H9 (cell line): ENCODE measurements at regions not wholly inside any gene's neighbourhood (a gene's known extent, or its start where the extent isn't known, plus 50 kb on each side); places are given as distances from the start of the nearest gene placed in this dataset.

Experiments
- DNase-seq: peaks from one replicate; pipeline ENCODE4 v3.0.0-alpha.2; 2017
- H2AFZ ChIP-seq: one replicate; pipeline ENCODE4 v1.6.1; 2013; ENCODE audit warnings: mild to moderate bottlenecking, low read length, control low read depth, moderate library complexity
- H2AK5ac ChIP-seq: 2 replicates; pipeline ENCODE4 v1.6.1; 2013; ENCODE audit warnings: low read length, control low read depth, mixed read lengths; ENCODE audit not compliant: insufficient read length
- H2BK120ac ChIP-seq: one replicate; pipeline ENCODE4 v1.6.1; 2013; ENCODE audit warnings: low read depth, mild to moderate bottlenecking, low read length, control low read depth, inconsistent platforms; ENCODE audit not compliant: poor library complexity, severe bottlenecking
- H2BK12ac ChIP-seq: 2 replicates; pipeline ENCODE4 v1.6.1; 2013; ENCODE audit warnings: low read length, control low read depth, mixed read lengths, low read depth; ENCODE audit not compliant: insufficient read length
- H2BK15ac ChIP-seq: 2 replicates; pipeline ENCODE4 v1.6.1; 2013; ENCODE audit warnings: low read depth, low read length, control low read depth
- H2BK20ac ChIP-seq: one replicate; pipeline ENCODE4 v1.6.1; 2013; ENCODE audit warnings: low read depth, mild to moderate bottlenecking, low read length, control low read depth, inconsistent platforms; ENCODE audit not compliant: poor library complexity, severe bottlenecking
- H2BK5ac ChIP-seq: 2 replicates; pipeline ENCODE4 v1.6.1; 2013; ENCODE audit warnings: low read length, control low read depth, mixed read lengths; ENCODE audit not compliant: insufficient read length
- H3K14ac ChIP-seq: 2 replicates; pipeline ENCODE4 v1.6.1; 2013; ENCODE audit warnings: low read length, control low read depth; ENCODE audit not compliant: insufficient read depth
- H3K18ac ChIP-seq: 2 replicates; pipeline ENCODE4 v1.6.1; 2013; ENCODE audit warnings: low read depth, mild to moderate bottlenecking, mixed read lengths, low read length, control low read depth; ENCODE audit not compliant: insufficient read length
- H3K23ac ChIP-seq: 2 replicates; pipeline ENCODE4 v1.6.1; 2013; ENCODE audit warnings: low read length, control low read depth, mixed read lengths, low read depth; ENCODE audit not compliant: insufficient read length
- H3K23me2 ChIP-seq: 2 replicates; pipeline ENCODE4 v1.6.1; 2013; ENCODE audit warnings: low read depth, mild to moderate bottlenecking, mixed read lengths, low read length, control low read depth; ENCODE audit not compliant: insufficient read length, poor library complexity, severe bottlenecking
- H3K27ac ChIP-seq: 2 replicates; pipeline ENCODE4 v1.5.1; 2013; ENCODE audit warnings: low read length, control low read depth, mixed read lengths, low read depth; ENCODE audit not compliant: insufficient read length
- H3K27me3 ChIP-seq: 2 replicates; pipeline ENCODE4 v1.6.1; 2013; ENCODE audit warnings: low read length, control low read depth, inconsistent platforms; ENCODE audit not compliant: insufficient read depth
- H3K4ac ChIP-seq: 2 replicates; pipeline ENCODE4 v1.6.1; 2013; ENCODE audit warnings: low read depth, mild to moderate bottlenecking, control low read depth, inconsistent platforms, low read length, moderate library complexity
- H3K4me1 ChIP-seq: 2 replicates; pipeline ENCODE4 v1.6.1; 2013; ENCODE audit warnings: low read length, control low read depth, inconsistent platforms; ENCODE audit not compliant: insufficient read depth
- H3K4me2 ChIP-seq: 2 replicates; pipeline ENCODE4 v1.6.1; 2013; ENCODE audit warnings: low read length, control low read depth, mixed read lengths; ENCODE audit not compliant: insufficient read length, insufficient read depth
- H3K56ac ChIP-seq: 2 replicates; pipeline ENCODE4 v1.6.1; 2013; ENCODE audit warnings: low read depth, mild to moderate bottlenecking, mixed read lengths, low read length, control low read depth; ENCODE audit not compliant: insufficient read length
- H3K79me1 ChIP-seq: 2 replicates; pipeline ENCODE4 v1.6.1; 2013; ENCODE audit warnings: low read depth, mild to moderate bottlenecking, moderate library complexity, low read length, control low read depth, inconsistent platforms; ENCODE audit not compliant: insufficient read depth, poor library complexity, severe bottlenecking
- H3K79me2 ChIP-seq: 2 replicates; pipeline ENCODE4 v1.6.1; 2013; ENCODE audit warnings: low read length, control low read depth, inconsistent platforms; ENCODE audit not compliant: insufficient read depth
- H3K9ac ChIP-seq: 2 replicates; pipeline ENCODE4 v1.6.1; 2013; ENCODE audit warnings: low read length, control low read depth, mixed read lengths; ENCODE audit not compliant: insufficient read length; ENCODE audit errors: extremely low read depth
- H3K9me3 ChIP-seq: one replicate; pipeline ENCODE4 v1.6.1; 2013; ENCODE audit warnings: low read depth, low read length, inconsistent platforms; ENCODE audit not compliant: control insufficient read depth
- H3T11ph ChIP-seq: one replicate; pipeline ENCODE4 v1.6.1; 2013; ENCODE audit warnings: mild to moderate bottlenecking, low read length, control low read depth, inconsistent platforms
- H4K20me1 ChIP-seq: one replicate; pipeline ENCODE4 v1.6.1; 2013; ENCODE audit not compliant: control insufficient read depth, insufficient read length, insufficient read depth
- H4K5ac ChIP-seq: 2 replicates; pipeline ENCODE4 v1.6.1; 2013; ENCODE audit warnings: low read depth, mild to moderate bottlenecking, mixed read lengths, low read length, control low read depth; ENCODE audit not compliant: insufficient read length
- H4K8ac ChIP-seq: replicated peaks from 2 replicates; pipeline ENCODE4 v1.6.1; 2013; ENCODE audit warnings: low read length, control low read depth, mixed read lengths, low read depth; ENCODE audit not compliant: insufficient read length
- H4K91ac ChIP-seq: 2 replicates; pipeline ENCODE4 v1.6.1; 2013; ENCODE audit warnings: low read depth, mild to moderate bottlenecking, moderate library complexity, mixed read lengths, low read length, control low read depth; ENCODE audit not compliant: insufficient read length
- H3K27ac Mint-ChIP-seq, 3 experiments: 2 replicates in 2 of 3; 3 replicates in 1 of 3; pipeline ENCODE4 v1.8.0; 2020 to 2021; ENCODE audit warnings: mixed read lengths in 3 of 3, mild to moderate bottlenecking in 1 of 3, moderate library complexity in 1 of 3
- H3K27me3 Mint-ChIP-seq: 2 replicates; pipeline ENCODE4 v1.8.0; 2021; ENCODE audit warnings: low read depth, mild to moderate bottlenecking, moderate library complexity, mixed read lengths
- H3K36me3 Mint-ChIP-seq, 3 experiments: 2 replicates in 2 of 3; 3 replicates in 1 of 3; pipeline ENCODE4 v1.8.0; 2020 to 2021; ENCODE audit warnings: low read depth in 3 of 3, mixed read lengths in 3 of 3; ENCODE audit not compliant: insufficient read depth in 1 of 3
- H3K4me1 Mint-ChIP-seq, 2 experiments: 2 replicates each; pipeline ENCODE4 v1.8.0; 2020; ENCODE audit warnings: mixed read lengths in 2 of 2
- H3K4me3 Mint-ChIP-seq, 2 experiments: 2 replicates in 1 of 2; 3 replicates in 1 of 2; pipeline ENCODE4 v1.8.0; 2020 to 2021; ENCODE audit warnings: mild to moderate bottlenecking in 2 of 2, mixed read lengths in 2 of 2, moderate library complexity in 1 of 2
- H3K9me3 Mint-ChIP-seq, 2 experiments: 2 replicates in 1 of 2; 3 replicates in 1 of 2; pipeline ENCODE4 v1.8.0; 2020; ENCODE audit warnings: mild to moderate bottlenecking in 2 of 2, mixed read lengths in 2 of 2, moderate library complexity in 1 of 2
- WGBS: extraction: QIAGEN DNeasy Blood & Tissue Kit; methylation state at CpG from one replicate; pipeline ENCODE4 v1.1.7; 2013; ENCODE audit warnings: missing lambda C conversion rate, low lambda C conversion rate, mixed read lengths; ENCODE audit not compliant: insufficient read length; ENCODE audit errors: extremely low coverage; 5-methylcytosine and 5-hydroxymethylcytosine counted together
- TF ChIP-seq, protein P1 (sequence below): fragments of 200-600 bp; sonication (generic); conservative IDR thresholded peaks from 3 replicates; pipeline ENCODE4 v1.8.0; 2021; ENCODE audit warnings: antibody characterized with exemption, mild to moderate bottlenecking

DNA sequence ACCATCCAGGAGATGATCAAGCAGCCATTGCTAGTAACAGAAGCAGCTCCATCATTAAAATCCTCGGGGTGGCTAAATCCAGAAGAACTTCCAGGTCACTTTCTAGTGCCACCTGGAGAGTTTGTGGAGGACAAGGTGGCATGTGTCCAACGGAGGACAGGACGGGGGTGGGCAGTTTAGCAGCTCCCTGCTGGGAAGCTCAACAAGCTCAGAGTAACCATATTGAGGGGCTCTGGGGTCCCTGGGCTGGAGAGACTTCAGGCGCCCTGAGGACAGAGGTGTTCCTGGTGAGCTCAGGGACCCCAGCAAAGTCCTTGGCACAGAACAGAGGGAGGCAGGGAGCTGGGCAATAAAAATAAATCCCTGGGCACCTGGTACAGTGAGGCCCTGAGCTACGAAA is 140.0 kb upstream of the FHL2 start:
- Histone ChIP-seq H3K79me2 (no peaks in the 10 kb centered on the region), H3K18ac (no peak overlapping the region), H3K79me1 (no peaks in the 10 kb centered on the region), H3K9ac (no peak overlapping the region), H3K56ac (no peak overlapping the region), H2BK120ac (no peak overlapping the region), H3K23me2 (no peaks in the 10 kb centered on the region), H2AFZ (no peak overlapping the region), H3K4me1 (no peaks in the 10 kb centered on the region), H2BK15ac (no peak overlapping the region), H3K9me3 (no peaks in the 10 kb centered on the region), H3K4ac (no peak overlapping the region), H2BK12ac (no peak overlapping the region), H3T11ph (no peak overlapping the region), H4K5ac (no peak overlapping the region), H4K8ac (no peak overlapping the region), H4K20me1 (no peaks in the 10 kb centered on the region), H3K4me2 (no peak overlapping the region), H3K14ac (no peak overlapping the region), H2BK5ac (no peak overlapping the region), H2BK20ac (no peak overlapping the region), H4K91ac (no peak overlapping the region), H3K27ac (no peak overlapping the region), H3K23ac (no peak overlapping the region), H2AK5ac (no peak overlapping the region), H3K27me3 (no peaks in the 10 kb centered on the region)
- H3K4me3 Mint-ChIP-seq = no peak overlapping the region
- TF ChIP-seq, protein P1, sequence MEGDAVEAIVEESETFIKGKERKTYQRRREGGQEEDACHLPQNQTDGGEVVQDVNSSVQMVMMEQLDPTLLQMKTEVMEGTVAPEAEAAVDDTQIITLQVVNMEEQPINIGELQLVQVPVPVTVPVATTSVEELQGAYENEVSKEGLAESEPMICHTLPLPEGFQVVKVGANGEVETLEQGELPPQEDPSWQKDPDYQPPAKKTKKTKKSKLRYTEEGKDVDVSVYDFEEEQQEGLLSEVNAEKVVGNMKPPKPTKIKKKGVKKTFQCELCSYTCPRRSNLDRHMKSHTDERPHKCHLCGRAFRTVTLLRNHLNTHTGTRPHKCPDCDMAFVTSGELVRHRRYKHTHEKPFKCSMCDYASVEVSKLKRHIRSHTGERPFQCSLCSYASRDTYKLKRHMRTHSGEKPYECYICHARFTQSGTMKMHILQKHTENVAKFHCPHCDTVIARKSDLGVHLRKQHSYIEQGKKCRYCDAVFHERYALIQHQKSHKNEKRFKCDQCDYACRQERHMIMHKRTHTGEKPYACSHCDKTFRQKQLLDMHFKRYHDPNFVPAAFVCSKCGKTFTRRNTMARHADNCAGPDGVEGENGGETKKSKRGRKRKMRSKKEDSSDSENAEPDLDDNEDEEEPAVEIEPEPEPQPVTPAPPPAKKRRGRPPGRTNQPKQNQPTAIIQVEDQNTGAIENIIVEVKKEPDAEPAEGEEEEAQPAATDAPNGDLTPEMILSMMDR = no peak
- no CpG with 5 or more reads among the region's 5 CpGs for WGBS
- DNase-seq = no peak
- peaks cover 0 to 6% of the 10 kb centered on the region in 2 experiments; a peak in 2 of 4 replicates for H3K4me1 Mint-ChIP-seq
- no peaks in the 10 kb centered on the region for H3K36me3 Mint-ChIP-seq
- no peak overlapping the region for H3K27ac Mint-ChIP-seq
- no peaks in the 10 kb centered on the region; the same call in 1 of the 2 replicates for H3K27me3 Mint-ChIP-seq
- H3K9me3 Mint-ChIP-seq = peaks cover 0 to 2% of the 10 kb centered on the region in 2 experiments; a peak in 1 of 5 replicates
